ENCODE measurements at regions not wholly inside any gene's neighbourhood (a gene's known extent, or its start where the extent isn't known, plus 50 kb on each side); places are given as distances from the start of the nearest gene placed in this dataset.

- Histone ChIP-seq H3K4me3 (ENCODE audit: low read depth in 2 of 2, low read length in 2 of 2) (no peak overlapping the region), H3K9me3 (ENCODE audit: control insufficient read depth, insufficient read depth, low read depth, low read length) (no peaks in the 10 kb centered on the region), H3K27me3 (ENCODE audit: control insufficient read depth, insufficient read depth, low read length) (no peaks in the 10 kb centered on the region), H3K36me3 (ENCODE audit: control insufficient read depth, insufficient read depth, low read length) (no peaks in the 10 kb centered on the region), H3K27ac (ENCODE audit: low read length) (no peak overlapping the region), H3K4me1 (ENCODE audit: control insufficient read depth, insufficient read depth, low read length) (no peaks in the 10 kb centered on the region; the same call in 1 of the 2 replicates)
- ChIA-PET POLR2A (interaction anchor here (0.6 kb wide), 1 partner anchor 1723 kb away, joined by 3 read pairs; no protein-coding TSS in a partner anchor), CTCF (no interaction called here)
- intact Hi-C loops (cut with micrococcal nuclease; ENCODE audit: unreplicated experiment): no loop called here
- no TSS peak for BruUV-seq (replicated peaks)
- DNase-seq (ENCODE audit: low read depth, low spot score): no peak
- no peak for TF ChIP-seq REST (IDR thresholded peaks at IDR 0.05; ENCODE audit: insufficient read depth in 1 of 2, low read depth in 2 of 2, low read length in 1 of 2)
- no peak for TF ChIP-seq TCF7L2 (IDR thresholded peaks at IDR 0.05; ENCODE audit: low read depth, low read length)
- no peak for TF ChIP-seq SIN3A (IDR thresholded peaks at IDR 0.05; ENCODE audit: borderline replicate concordance, insufficient read depth, low read depth, low read length)
- TF ChIP-seq POLR2AphosphoS5 (IDR thresholded peaks at IDR 0.05; ENCODE audit: low read depth, low read length): no peak
- TF ChIP-seq, protein P1, sequence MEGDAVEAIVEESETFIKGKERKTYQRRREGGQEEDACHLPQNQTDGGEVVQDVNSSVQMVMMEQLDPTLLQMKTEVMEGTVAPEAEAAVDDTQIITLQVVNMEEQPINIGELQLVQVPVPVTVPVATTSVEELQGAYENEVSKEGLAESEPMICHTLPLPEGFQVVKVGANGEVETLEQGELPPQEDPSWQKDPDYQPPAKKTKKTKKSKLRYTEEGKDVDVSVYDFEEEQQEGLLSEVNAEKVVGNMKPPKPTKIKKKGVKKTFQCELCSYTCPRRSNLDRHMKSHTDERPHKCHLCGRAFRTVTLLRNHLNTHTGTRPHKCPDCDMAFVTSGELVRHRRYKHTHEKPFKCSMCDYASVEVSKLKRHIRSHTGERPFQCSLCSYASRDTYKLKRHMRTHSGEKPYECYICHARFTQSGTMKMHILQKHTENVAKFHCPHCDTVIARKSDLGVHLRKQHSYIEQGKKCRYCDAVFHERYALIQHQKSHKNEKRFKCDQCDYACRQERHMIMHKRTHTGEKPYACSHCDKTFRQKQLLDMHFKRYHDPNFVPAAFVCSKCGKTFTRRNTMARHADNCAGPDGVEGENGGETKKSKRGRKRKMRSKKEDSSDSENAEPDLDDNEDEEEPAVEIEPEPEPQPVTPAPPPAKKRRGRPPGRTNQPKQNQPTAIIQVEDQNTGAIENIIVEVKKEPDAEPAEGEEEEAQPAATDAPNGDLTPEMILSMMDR (IDR thresholded peaks at IDR 0.05): no peak
- in situ Hi-C loops (cut with HindIII; ENCODE audit: low pct_unique_long_range_greater_than_20kb, low sequenced_read_pairs): no loop called here
- ATAC-seq: 0 out of 2 replicates have a peak, but pooled peaks have one; percentile 55
These were observed 473.1 kb downstream of the ATP23 start for GRCh38 chr12:58414398-58414871.

GRCh38 chr12:58415716-58416115, 474.3 kb downstream of the ATP23 start:
- H3K9me3 ChIP-seq (ENCODE audit: control insufficient read depth, insufficient read depth, low read depth, low read length): no peaks in the 10 kb centered on the region
- H3K36me3 ChIP-seq (ENCODE audit: control insufficient read depth, insufficient read depth, low read length): no peaks in the 10 kb centered on the region
- peak overlapping the region; percentile 19; the same call in 1 of the 2 replicates for H3K27ac ChIP-seq (ENCODE audit: low read length)
- ATAC-seq: no peak
- peaks cover 4% of the 10 kb centered on the region; the same call in 1 of the 2 replicates for H3K4me1 ChIP-seq (ENCODE audit: control insufficient read depth, insufficient read depth, low read length)
- ChIA-PET CTCF (interaction anchor here (0.6 kb wide), 1 partner anchor 586 kb away, joined by 3 read pairs; no protein-coding TSS in a partner anchor), POLR2A (no interaction called here)
- BruUV-seq (replicated peaks): no TSS peak
- TF ChIP-seq POLR2AphosphoS5 (IDR thresholded peaks at IDR 0.05; ENCODE audit: low read depth, low read length): no peak
- TF ChIP-seq REST (IDR thresholded peaks at IDR 0.05; ENCODE audit: insufficient read depth in 1 of 2, low read depth in 2 of 2, low read length in 1 of 2): no peak
- no peak for TF ChIP-seq SIN3A (IDR thresholded peaks at IDR 0.05; ENCODE audit: borderline replicate concordance, insufficient read depth, low read depth, low read length)
- TF ChIP-seq TCF7L2 (IDR thresholded peaks at IDR 0.05; ENCODE audit: low read depth, low read length): no peak
- TF ChIP-seq, protein P1 (IDR thresholded peaks at IDR 0.05): no peak
- H3K27me3 ChIP-seq (ENCODE audit: control insufficient read depth, insufficient read depth, low read length): no peaks in the 10 kb centered on the region
- no peak for DNase-seq (ENCODE audit: low read depth, low spot score)
- in situ Hi-C loops (cut with HindIII; ENCODE audit: low pct_unique_long_range_greater_than_20kb, low sequenced_read_pairs) (no loop called here), intact Hi-C loops (cut with micrococcal nuclease; ENCODE audit: unreplicated experiment) (no loop called here)
- no peak overlapping the region for H3K4me3 ChIP-seq (ENCODE audit: low read depth in 2 of 2, low read length in 2 of 2)

All from Panc1 (cell line).